SK-N-SH (cell line): ENCODE measurements at regions not wholly inside any gene's neighbourhood (a gene's known extent, or its start where the extent isn't known, plus 50 kb on each side); places are given as distances from the start of the nearest gene placed in this dataset.

Experiments
- CTCF ChIA-PET: fragments of 300-600, 350-600 bp; formaldehyde crosslinking; extraction: SDS; loops from one replicate; lab custom pipeline; 2021; lab: Yijun Ruan, JAX
- POLR2A ChIA-PET: fragments of 350-600 bp; sonication (Branson Sonifier 250); formaldehyde crosslinking; extraction: SDS; loops from one replicate; lab custom pipeline; 2020; ENCODE audit warnings: antibody characterized with exemption, inconsistent platforms; lab: Yijun Ruan, JAX
- DNase-seq: peaks from one replicate; pipeline ENCODE4 v3.0.0; 2012
- H2AFZ ChIP-seq: fragments of 200-600 bp; sonication (generic); 2 replicates; pipeline ENCODE4 v1.8.1; 2016; ENCODE audit warnings: antibody characterized with exemption, mild to moderate bottlenecking, low read depth
- H3F3A ChIP-seq: fragments of 200-600 bp; sonication (generic); replicated peaks from 2 replicates; pipeline ENCODE3; 2016; ENCODE audit warnings: antibody characterized with exemption, mild to moderate bottlenecking; ENCODE audit not compliant: insufficient read depth
- H3K27ac ChIP-seq, 2 experiments: fragments of 200-500 bp in 1 of 2; fragments of 200-600 bp in 1 of 2; sonication (Bioruptor generic) in 1 of 2; sonication (generic), shearing (Covaris generic) in 1 of 2; 2 replicates each; pipeline versions ENCODE4 v1.5.1 to v1.6.1; 2014 to 2016; ENCODE audit warnings: low read depth in 2 of 2, inconsistent platforms in 1 of 2, low read length in 1 of 2, mild to moderate bottlenecking in 1 of 2, mixed read lengths in 1 of 2
- H3K27me3 ChIP-seq: fragments of 200-600 bp; sonication (generic), shearing (Covaris generic); 2 replicates; pipeline ENCODE4 v1.6.1; 2016; ENCODE audit warnings: mixed run types; ENCODE audit not compliant: insufficient read depth
- H3K36me3 ChIP-seq, 2 experiments: fragments of 200-500 bp in 1 of 2; fragments of 200-600 bp in 1 of 2; sonication (Bioruptor generic) in 1 of 2; sonication (generic) in 1 of 2; replicated peaks in 1 of 2; 2 replicates each; pipeline versions ENCODE3 to v1.5.1; 2014 to 2016; ENCODE audit warnings: low read length in 1 of 2, mild to moderate bottlenecking in 1 of 2; ENCODE audit not compliant: insufficient read depth in 2 of 2, control insufficient read depth in 1 of 2
- H3K4me1 ChIP-seq, 2 experiments: fragments of 200-500 bp in 1 of 2; fragments of 200-600 bp in 1 of 2; sonication (Bioruptor generic) in 1 of 2; sonication (generic), shearing (Covaris generic) in 1 of 2; 2 replicates each; pipeline versions ENCODE4 v1.5.1 to v1.6.1; 2014 to 2016; ENCODE audit warnings: low read depth in 1 of 2, low read length in 1 of 2, mixed run types in 1 of 2; ENCODE audit not compliant: insufficient read depth in 2 of 2, control insufficient read depth in 1 of 2
- H3K4me2 ChIP-seq: fragments of 200-600 bp; sonication (generic), shearing (Covaris generic); 2 replicates; pipeline ENCODE4 v1.6.1; 2017; ENCODE audit warnings: mixed run types
- H3K4me3 ChIP-seq, 2 experiments: fragments of 200-500 bp in 1 of 2; fragments of 200-600 bp in 1 of 2; sonication (Bioruptor generic) in 1 of 2; sonication (generic), shearing (Covaris generic) in 1 of 2; 2 replicates each; pipeline versions ENCODE4 v1.5.1 to v1.8.1; 2014 to 2016; ENCODE audit warnings: low read depth in 2 of 2, inconsistent platforms in 1 of 2, low read length in 1 of 2, mild to moderate bottlenecking in 1 of 2, mixed read lengths in 1 of 2, moderate library complexity in 1 of 2
- H3K79me2 ChIP-seq: fragments of 200-600 bp; sonication (generic); 2 replicates; pipeline ENCODE4 v1.8.1; 2017; ENCODE audit warnings: mild to moderate bottlenecking; ENCODE audit not compliant: insufficient read depth
- H3K9ac ChIP-seq: fragments of 200-600 bp; sonication (generic); 2 replicates; pipeline ENCODE4 v1.6.1; 2017; ENCODE audit warnings: mixed run types
- H3K9me2 ChIP-seq: fragments of 200-600 bp; sonication (generic); 2 replicates; pipeline ENCODE4 v1.6.1; 2017; ENCODE audit warnings: mixed run types
- H3K9me3 ChIP-seq: fragments of 200-600 bp; sonication (generic); 2 replicates; pipeline ENCODE4 v1.6.1; 2017; ENCODE audit warnings: mixed run types, mild to moderate bottlenecking, moderate library complexity
- H4K20me1 ChIP-seq: fragments of 200-600 bp; sonication (generic); 2 replicates; pipeline ENCODE4 v1.6.1; 2017; ENCODE audit warnings: mild to moderate bottlenecking, mixed run types; ENCODE audit not compliant: insufficient read depth
- EP300 ChIP-seq, 2 experiments: IDR thresholded peaks; 2 replicates each; pipeline versions ENCODE4 v1.4.0 to v1.6.1; 2012; ENCODE audit warnings: borderline replicate concordance in 1 of 2, low read depth in 1 of 2, low read length in 1 of 2
- EZH2phosphoT487 ChIP-seq: fragments of 200-600 bp; sonication (generic); IDR thresholded peaks from 2 replicates; pipeline ENCODE4 v1.6.1; 2017; ENCODE audit warnings: low read depth, mixed run types, mild to moderate bottlenecking, antibody characterized with exemption, moderate library complexity, borderline replicate concordance
- FOXJ3 ChIP-seq: sonication (generic); formaldehyde crosslinking; IDR thresholded peaks from 2 replicates; pipeline ENCODE4 v1.5.1; 2020; ENCODE audit warnings: mild to moderate bottlenecking, missing genetic modification reagents
- GABPA ChIP-seq: IDR thresholded peaks from 2 replicates; pipeline ENCODE4 v1.4.0; 2012; ENCODE audit warnings: low read depth, mild to moderate bottlenecking
- IRF3 ChIP-seq: fragments of 150-350 bp; IDR thresholded peaks from 2 replicates; pipeline ENCODE4 v1.6.1; 2016; ENCODE audit warnings: mild to moderate bottlenecking, low read depth, low read length
- JUND ChIP-seq: IDR thresholded peaks from 2 replicates; pipeline ENCODE4 v1.4.0; 2012
- MAX ChIP-seq: IDR thresholded peaks from 2 replicates; pipeline ENCODE4 v1.4.0; 2012; ENCODE audit warnings: low read depth
- NFIC ChIP-seq: IDR thresholded peaks from 2 replicates; pipeline ENCODE4 v1.4.0; 2012; ENCODE audit warnings: borderline replicate concordance
- NRF1 ChIP-seq: IDR thresholded peaks from 2 replicates; pipeline ENCODE4 v1.6.1; 2012; ENCODE audit warnings: low read depth, mild to moderate bottlenecking, low read length
- RAD21 ChIP-seq: IDR thresholded peaks from 2 replicates; pipeline ENCODE4 v1.6.1; 2012; ENCODE audit warnings: mild to moderate bottlenecking, low read length
- REST ChIP-seq: IDR thresholded peaks from 2 replicates; pipeline ENCODE4 v1.6.1; 2012; ENCODE audit warnings: mild to moderate bottlenecking, low read depth, low read length, moderate library complexity
- SIN3A ChIP-seq: IDR thresholded peaks from 2 replicates; pipeline ENCODE4 v1.6.1; 2012; ENCODE audit warnings: low read depth, mild to moderate bottlenecking, low read length, moderate library complexity, borderline replicate concordance
- SMC3 ChIP-seq: IDR thresholded peaks from 2 replicates; pipeline ENCODE4 v1.6.1; 2012; ENCODE audit warnings: low read depth, low read length, improper control_type of control experiment
- TEAD4 ChIP-seq: IDR thresholded peaks from 2 replicates; pipeline ENCODE4 v1.4.0; 2012; ENCODE audit warnings: mild to moderate bottlenecking, borderline replicate concordance; ENCODE audit not compliant: insufficient read depth
- YY1 ChIP-seq: IDR thresholded peaks from 2 replicates; pipeline ENCODE4 v1.4.0; 2012; ENCODE audit warnings: low read depth, mild to moderate bottlenecking
- WGBS: methylation state at CpG from one replicate; pipeline ENCODE4 v1.1.6; 2017; ENCODE audit warnings: low lambda C conversion rate; 5-methylcytosine and 5-hydroxymethylcytosine counted together

GRCh38 chr3:113051787-113052186 is 61.0 kb downstream of the GTPBP8 start:
- H3K4me2 ChIP-seq: no peak overlapping the region
- POLR2A ChIA-PET: interaction anchor here (1.2 kb wide), 1 partner anchor 238 kb away, joined by 3 read pairs; no protein-coding TSS in a partner anchor
- 82% methylated on average over 3 of the region's 3 CpGs for WGBS
- no peak overlapping the region for H3K9ac ChIP-seq
- no peaks in the 10 kb centered on the region for H3K27me3 ChIP-seq
- CTCF ChIA-PET: interaction anchor here (1.0 to 8.6 kb wide), 5 partner anchors 18 to 526 kb away, joined by 3 to 120 read pairs (median 4); no protein-coding TSS in a partner anchor
- no peaks in the 10 kb centered on the region for H3K9me2 ChIP-seq
- no peaks in the 10 kb centered on the region for H3K36me3 ChIP-seq
- no peaks in the 10 kb centered on the region for H3K79me2 ChIP-seq
- H3K4me1 ChIP-seq: peaks cover 3 to 5% of the 10 kb centered on the region in 2 experiments; a peak in 3 of 4 replicates
- no peaks in the 10 kb centered on the region for H3F3A ChIP-seq
- H3K4me3 ChIP-seq: no peak overlapping the region
- DNase-seq: no peak
- H2AFZ ChIP-seq: no peak overlapping the region
- peak overlapping the region in 1 of 2 experiments; percentile 20; a peak in 1 of 4 replicates for H3K27ac ChIP-seq
- TF ChIP-seq NFIC: no peak
- no peak for TF ChIP-seq SIN3A
- TF ChIP-seq JUND: no peak
- TF ChIP-seq TEAD4: no peak
- no peak for TF ChIP-seq REST
- TF ChIP-seq EP300 (IDR thresholded peaks at IDR 0.05; ENCODE audit: borderline replicate concordance in 1 of 2, low read depth in 1 of 2, low read length in 1 of 2): no peak
- no peak for TF ChIP-seq GABPA
- no peak for TF ChIP-seq FOXJ3 (CRISPR knock-in tag)
- no peak for TF ChIP-seq NRF1
- no peak for TF ChIP-seq MAX
- TF ChIP-seq YY1: no peak
- no peak for TF ChIP-seq EZH2phosphoT487
- no peak for TF ChIP-seq IRF3
- TF ChIP-seq SMC3: no peak
- TF ChIP-seq RAD21: no peak
- H4K20me1 ChIP-seq: no peaks in the 10 kb centered on the region
- H3K9me3 ChIP-seq: no peaks in the 10 kb centered on the region
